ENCODE measurements at regions not wholly inside any gene's neighbourhood (a gene's known extent, or its start where the extent isn't known, plus 50 kb on each side); places are given as distances from the start of the nearest gene placed in this dataset.

DNA sequence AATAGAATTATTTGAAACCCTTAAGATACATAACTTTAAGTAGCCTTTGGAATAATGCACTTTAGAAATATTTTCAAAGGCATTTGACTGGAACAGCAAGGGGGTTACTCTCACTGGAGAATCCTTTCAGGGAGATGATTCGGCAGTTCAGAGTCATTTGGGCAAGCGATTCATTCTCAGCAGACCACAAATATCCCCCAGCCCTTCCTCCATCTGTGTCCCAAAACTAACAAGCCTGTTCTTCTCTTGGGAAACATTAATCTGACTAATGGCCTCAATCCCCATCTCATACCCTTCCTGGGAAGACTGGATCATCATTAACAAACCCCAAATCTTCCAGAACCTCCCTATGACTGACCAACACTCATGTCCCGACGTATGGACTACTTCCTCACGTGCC lies 65.8 kb upstream of the S1PR3 start:
- Histone ChIP-seq H3K27ac (ENCODE audit: low read depth, low read length) (no peak overlapping the region), H3K36me3 (ENCODE audit: insufficient read depth, low read length) (no peaks in the 10 kb centered on the region), H3K9me3 (ENCODE audit: low read length) (no peaks in the 10 kb centered on the region), H3K4me3 (ENCODE audit: low read depth in 1 of 2, low read length in 2 of 2) (no peak overlapping the region), H3K9ac (ENCODE audit: low read length) (no peak overlapping the region), H3K4me1 (ENCODE audit: insufficient read depth, low read length) (peaks cover 4% of the 10 kb centered on the region), H3K27me3 (ENCODE audit: control insufficient read depth in 1 of 2, insufficient read depth in 2 of 2, low read length in 2 of 2) (no peaks in the 10 kb centered on the region)

DNA sequence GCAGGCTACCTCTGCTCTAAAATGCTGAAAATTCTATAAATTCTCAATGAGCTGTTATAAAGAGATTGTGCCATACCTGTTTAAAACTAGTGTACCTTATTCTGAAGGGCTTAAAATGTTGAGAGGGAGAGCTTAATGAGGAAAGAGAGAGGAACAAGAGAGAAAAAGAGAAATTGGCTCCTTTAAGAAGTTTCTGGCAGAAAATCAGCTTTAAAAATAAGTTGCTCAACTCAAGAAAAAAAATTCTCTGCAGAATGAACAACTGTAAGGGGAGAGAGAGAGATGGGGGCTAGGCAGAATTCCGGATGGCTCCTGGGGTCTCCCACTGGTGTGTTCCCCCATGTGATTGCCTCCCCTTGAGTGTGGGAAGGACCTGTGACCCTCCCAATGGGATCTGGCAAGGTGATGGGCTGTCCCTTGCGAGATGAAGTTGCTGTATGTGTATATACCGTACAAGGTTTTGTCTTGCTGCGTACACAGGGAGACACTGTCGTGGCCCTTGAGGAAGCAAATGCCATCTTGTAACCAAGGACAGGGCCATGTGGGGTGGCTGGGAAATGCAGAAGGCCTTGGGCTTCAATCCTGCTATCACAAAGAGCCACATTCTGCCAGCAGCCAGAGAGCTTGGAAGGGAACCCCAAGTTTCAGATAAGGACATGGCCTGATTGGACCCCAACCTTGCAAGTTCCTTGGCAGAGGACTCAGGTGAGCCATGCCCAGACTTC lies 64.3 kb upstream of the S1PR3 start:
- no peak overlapping the region for H3K27ac ChIP-seq (ENCODE audit: low read depth, low read length)
- H3K36me3 ChIP-seq (ENCODE audit: insufficient read depth, low read length) = no peaks in the 10 kb centered on the region
- peaks cover 4% of the 10 kb centered on the region for H3K4me1 ChIP-seq (ENCODE audit: insufficient read depth, low read length)
- no peak overlapping the region for H3K9ac ChIP-seq (ENCODE audit: low read length)
- no peaks in the 10 kb centered on the region for H3K9me3 ChIP-seq (ENCODE audit: low read length)
- no peaks in the 10 kb centered on the region for H3K27me3 ChIP-seq (ENCODE audit: control insufficient read depth in 1 of 2, insufficient read depth in 2 of 2, low read length in 2 of 2)
- no peak overlapping the region for H3K4me3 ChIP-seq (ENCODE audit: low read depth in 1 of 2, low read length in 2 of 2)

- Histone ChIP-seq H3K27ac (ENCODE audit: low read depth, low read length) (no peak overlapping the region), H3K9me3 (ENCODE audit: low read length) (no peaks in the 10 kb centered on the region), H3K4me3 (ENCODE audit: low read depth in 1 of 2, low read length in 2 of 2) (no peak overlapping the region), H3K9ac (ENCODE audit: low read length) (no peak overlapping the region), H3K36me3 (ENCODE audit: insufficient read depth, low read length) (no peaks in the 10 kb centered on the region), H3K4me1 (ENCODE audit: insufficient read depth, low read length) (peaks cover 4% of the 10 kb centered on the region), H3K27me3 (ENCODE audit: control insufficient read depth in 1 of 2, insufficient read depth in 2 of 2, low read length in 2 of 2) (no peaks in the 10 kb centered on the region)
Measured at GRCh38 chr9:88927510-88927909, 63.8 kb upstream of the S1PR3 start.

DNA sequence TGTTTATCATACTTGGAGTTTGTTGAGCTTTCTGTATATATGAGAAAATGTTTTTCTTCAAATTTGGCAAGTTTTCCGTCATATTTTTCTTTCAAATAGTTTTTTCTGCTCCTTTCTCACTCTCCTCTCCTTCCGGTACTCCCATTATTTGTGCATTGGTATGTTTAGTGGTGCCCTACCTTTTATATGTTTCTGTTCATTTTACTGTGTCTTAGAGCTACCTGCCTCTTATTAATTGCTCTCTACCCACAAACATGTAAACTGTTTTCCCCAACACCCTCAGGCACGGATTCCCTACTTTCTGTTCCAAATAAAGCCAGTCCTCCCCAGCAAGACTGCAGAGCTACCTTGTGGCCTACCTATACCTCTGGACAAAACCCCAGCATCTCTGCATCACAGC lies 60.6 kb upstream of the S1PR3 start:
- H3K36me3 ChIP-seq (ENCODE audit: insufficient read depth, low read length) = no peaks in the 10 kb centered on the region
- no peaks in the 10 kb centered on the region for H3K9me3 ChIP-seq (ENCODE audit: low read length)
- no peak overlapping the region for H3K27ac ChIP-seq (ENCODE audit: low read depth, low read length)
- H3K9ac ChIP-seq (ENCODE audit: low read length) = no peak overlapping the region
- H3K27me3 ChIP-seq (ENCODE audit: control insufficient read depth in 1 of 2, insufficient read depth in 2 of 2, low read length in 2 of 2) = no peaks in the 10 kb centered on the region
- H3K4me1 ChIP-seq (ENCODE audit: insufficient read depth, low read length) = peaks cover 4% of the 10 kb centered on the region
- H3K4me3 ChIP-seq (ENCODE audit: low read depth in 1 of 2, low read length in 2 of 2) = no peak overlapping the region

DNA sequence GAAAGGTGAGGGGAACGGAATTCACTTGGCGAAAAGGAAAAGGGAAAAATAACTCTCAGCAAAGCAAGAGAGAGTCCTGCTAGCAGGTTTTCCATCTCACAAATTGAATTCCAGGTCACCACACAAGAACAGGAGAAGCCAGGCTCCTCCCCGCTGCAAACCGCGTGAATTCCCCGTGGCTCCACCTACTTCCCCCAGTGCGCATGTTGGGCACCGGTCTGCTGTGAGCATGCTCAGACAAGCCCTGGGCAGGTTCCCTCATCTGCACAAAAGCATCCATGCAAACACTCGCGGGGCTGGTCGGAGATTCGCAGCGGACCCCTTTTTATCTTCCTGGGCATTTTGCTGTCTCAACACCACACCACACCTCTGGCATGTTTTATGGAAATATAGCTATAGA lies 58.5 kb upstream of the S1PR3 start:
- Histone ChIP-seq H3K4me1 (ENCODE audit: insufficient read depth, low read length) (no peaks in the 10 kb centered on the region), H3K27me3 (ENCODE audit: control insufficient read depth in 1 of 2, insufficient read depth in 2 of 2, low read length in 2 of 2) (no peaks in the 10 kb centered on the region), H3K9me3 (ENCODE audit: low read length) (no peaks in the 10 kb centered on the region), H3K9ac (ENCODE audit: low read length) (no peak overlapping the region), H3K27ac (ENCODE audit: low read depth, low read length) (no peak overlapping the region), H3K4me3 (ENCODE audit: low read depth in 1 of 2, low read length in 2 of 2) (no peak overlapping the region), H3K36me3 (ENCODE audit: insufficient read depth, low read length) (no peaks in the 10 kb centered on the region)

DNA sequence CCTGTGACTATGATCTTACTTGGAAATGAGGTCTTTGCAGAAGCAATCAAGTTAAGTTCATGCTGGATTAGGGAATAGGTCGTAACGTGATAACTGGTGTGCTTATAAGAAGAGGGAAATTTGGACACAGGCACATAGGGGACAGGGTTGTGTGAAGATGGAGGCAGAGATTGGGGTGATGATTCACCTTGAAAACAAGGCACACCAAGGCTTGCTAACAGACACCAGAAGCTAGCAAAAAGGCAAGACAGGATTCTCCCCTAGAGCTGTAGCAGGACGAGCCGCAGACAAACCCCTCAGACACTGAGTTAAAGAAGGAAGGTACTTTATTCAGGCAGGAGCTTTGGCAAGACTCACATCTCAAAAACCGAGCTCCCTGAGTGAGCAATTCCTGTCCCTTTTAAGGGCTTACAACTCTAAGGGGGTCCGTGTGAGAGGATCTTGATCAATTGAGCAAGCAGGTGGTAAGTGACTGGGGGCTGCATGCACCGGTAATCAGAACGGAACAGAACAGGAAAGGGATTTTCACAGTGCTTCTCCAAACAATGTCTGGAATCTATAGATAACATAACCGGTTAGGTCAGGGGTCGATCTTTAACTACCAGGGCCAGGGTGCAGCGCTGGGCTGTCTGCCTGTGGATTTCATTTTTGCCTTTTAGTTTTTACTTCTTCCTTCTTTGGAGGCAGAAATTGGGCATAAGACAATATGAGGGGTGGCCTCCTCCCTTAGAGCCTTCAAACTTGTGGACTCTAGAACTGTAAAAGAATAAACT lies 57.5 kb upstream of the S1PR3 start:
- Histone ChIP-seq H3K9ac (ENCODE audit: low read length) (no peak overlapping the region), H3K4me3 (ENCODE audit: low read depth in 1 of 2, low read length in 2 of 2) (no peak overlapping the region), H3K27me3 (ENCODE audit: control insufficient read depth in 1 of 2, insufficient read depth in 2 of 2, low read length in 2 of 2) (no peaks in the 10 kb centered on the region), H3K9me3 (ENCODE audit: low read length) (no peaks in the 10 kb centered on the region), H3K4me1 (ENCODE audit: insufficient read depth, low read length) (no peaks in the 10 kb centered on the region), H3K27ac (ENCODE audit: low read depth, low read length) (no peak overlapping the region), H3K36me3 (ENCODE audit: insufficient read depth, low read length) (no peaks in the 10 kb centered on the region)

GRCh38 chr9:88934876-88935535 lies 56.3 kb upstream of the S1PR3 start:
- H3K36me3 ChIP-seq (ENCODE audit: insufficient read depth, low read length) = no peaks in the 10 kb centered on the region
- H3K4me3 ChIP-seq (ENCODE audit: low read depth in 1 of 2, low read length in 2 of 2) = no peak overlapping the region
- no peaks in the 10 kb centered on the region for H3K4me1 ChIP-seq (ENCODE audit: insufficient read depth, low read length)
- no peak overlapping the region for H3K27ac ChIP-seq (ENCODE audit: low read depth, low read length)
- H3K27me3 ChIP-seq (ENCODE audit: control insufficient read depth in 1 of 2, insufficient read depth in 2 of 2, low read length in 2 of 2) = no peaks in the 10 kb centered on the region
- H3K9me3 ChIP-seq (ENCODE audit: low read length) = no peaks in the 10 kb centered on the region
- no peak overlapping the region for H3K9ac ChIP-seq (ENCODE audit: low read length)

DNA sequence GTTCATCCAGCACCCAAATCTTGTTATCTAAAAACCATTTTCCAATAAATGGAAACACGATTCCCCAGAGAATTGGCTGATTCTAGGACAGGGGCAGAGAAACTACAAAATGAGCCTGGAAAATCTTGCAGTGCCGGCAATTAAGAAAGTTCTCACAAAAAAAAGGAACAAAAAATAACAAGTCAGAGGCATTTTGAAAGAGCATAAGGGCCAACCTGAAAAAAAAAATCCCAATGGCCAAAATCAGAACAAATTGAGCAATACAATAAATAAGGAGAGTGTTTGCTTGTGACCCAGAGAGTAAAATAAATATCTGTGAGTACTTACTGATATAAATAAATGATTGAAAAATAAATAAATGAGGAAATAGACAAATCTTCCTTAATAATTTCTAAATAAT lies 55.1 kb upstream of the S1PR3 start:
- Histone ChIP-seq H3K9ac (ENCODE audit: low read length) (no peak overlapping the region), H3K27me3 (ENCODE audit: control insufficient read depth in 1 of 2, insufficient read depth in 2 of 2, low read length in 2 of 2) (no peaks in the 10 kb centered on the region), H3K36me3 (ENCODE audit: insufficient read depth, low read length) (no peaks in the 10 kb centered on the region), H3K27ac (ENCODE audit: low read depth, low read length) (no peak overlapping the region), H3K4me3 (ENCODE audit: low read depth in 1 of 2, low read length in 2 of 2) (no peak overlapping the region), H3K4me1 (ENCODE audit: insufficient read depth, low read length) (no peaks in the 10 kb centered on the region), H3K9me3 (ENCODE audit: low read length) (no peaks in the 10 kb centered on the region)

DNA sequence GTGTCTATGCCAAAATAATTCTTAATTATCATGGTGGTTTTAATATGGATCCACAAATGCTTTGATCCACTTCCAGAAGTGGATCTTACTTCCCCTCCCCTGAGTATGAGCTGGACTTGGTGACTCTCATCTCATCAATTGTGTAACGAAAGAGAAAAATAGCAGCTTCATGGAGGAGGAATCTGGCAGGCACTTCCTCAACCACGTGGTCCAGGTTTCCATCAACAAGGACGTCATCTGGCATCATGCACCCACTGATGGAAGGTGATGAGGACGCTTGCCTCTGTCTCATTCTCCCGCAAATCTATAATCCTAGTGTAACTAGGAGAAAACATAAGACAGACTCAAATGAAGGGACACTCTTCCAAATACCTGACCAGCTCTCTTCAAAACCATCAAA lies 54.6 kb upstream of the S1PR3 start:
- Histone ChIP-seq H3K36me3 (ENCODE audit: insufficient read depth, low read length) (no peaks in the 10 kb centered on the region), H3K9me3 (ENCODE audit: low read length) (no peaks in the 10 kb centered on the region), H3K4me1 (ENCODE audit: insufficient read depth, low read length) (no peaks in the 10 kb centered on the region), H3K27me3 (ENCODE audit: control insufficient read depth in 1 of 2, insufficient read depth in 2 of 2, low read length in 2 of 2) (no peaks in the 10 kb centered on the region), H3K9ac (ENCODE audit: low read length) (no peak overlapping the region), H3K27ac (ENCODE audit: low read depth, low read length) (no peak overlapping the region), H3K4me3 (ENCODE audit: low read depth in 1 of 2, low read length in 2 of 2) (no peak overlapping the region)

- Histone ChIP-seq H3K36me3 (ENCODE audit: insufficient read depth, low read length) (no peaks in the 10 kb centered on the region), H3K27me3 (ENCODE audit: control insufficient read depth in 1 of 2, insufficient read depth in 2 of 2, low read length in 2 of 2) (no peaks in the 10 kb centered on the region), H3K4me3 (ENCODE audit: low read depth in 1 of 2, low read length in 2 of 2) (no peak overlapping the region), H3K4me1 (ENCODE audit: insufficient read depth, low read length) (no peaks in the 10 kb centered on the region), H3K9ac (ENCODE audit: low read length) (no peak overlapping the region), H3K9me3 (ENCODE audit: low read length) (no peaks in the 10 kb centered on the region), H3K27ac (ENCODE audit: low read depth, low read length) (no peak overlapping the region)
Measured at GRCh38 chr9:88937248-88937647, 54.0 kb upstream of the S1PR3 start.

DNA sequence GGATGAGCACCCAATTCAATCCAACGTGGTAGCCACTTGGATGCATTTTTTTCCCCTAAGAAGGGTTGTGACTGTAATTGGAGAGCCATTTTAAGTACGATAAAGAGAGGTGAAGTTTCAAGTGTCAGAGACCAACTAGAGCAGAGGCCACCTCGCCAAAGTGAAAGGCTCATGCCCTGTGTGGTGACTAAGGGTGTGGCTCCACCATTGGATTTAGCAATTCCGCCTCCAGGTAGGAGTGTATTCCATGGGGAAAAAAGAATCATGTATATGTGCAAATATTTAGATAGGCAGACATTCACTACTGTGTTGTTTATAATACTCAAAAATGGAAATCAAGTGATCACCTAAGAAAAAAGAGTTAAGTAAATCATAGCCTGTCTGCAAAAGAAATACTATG lies 53.1 kb upstream of the S1PR3 start:
- Histone ChIP-seq H3K9ac (ENCODE audit: low read length) (no peak overlapping the region), H3K27me3 (ENCODE audit: control insufficient read depth in 1 of 2, insufficient read depth in 2 of 2, low read length in 2 of 2) (no peaks in the 10 kb centered on the region), H3K4me3 (ENCODE audit: low read depth in 1 of 2, low read length in 2 of 2) (no peak overlapping the region), H3K9me3 (ENCODE audit: low read length) (no peaks in the 10 kb centered on the region), H3K4me1 (ENCODE audit: insufficient read depth, low read length) (no peaks in the 10 kb centered on the region), H3K36me3 (ENCODE audit: insufficient read depth, low read length) (no peaks in the 10 kb centered on the region), H3K27ac (ENCODE audit: low read depth, low read length) (no peak overlapping the region)
